ENCODE measurements at regions not wholly inside any gene's neighbourhood (a gene's known extent, or its start where the extent isn't known, plus 50 kb on each side); places are given as distances from the start of the nearest gene placed in this dataset.
"Not testable (repeated sequence)": the region's sequence is repeated elsewhere in the genome, so short reads cannot be mapped to it uniquely, and the experiment has no call there.

DNA sequence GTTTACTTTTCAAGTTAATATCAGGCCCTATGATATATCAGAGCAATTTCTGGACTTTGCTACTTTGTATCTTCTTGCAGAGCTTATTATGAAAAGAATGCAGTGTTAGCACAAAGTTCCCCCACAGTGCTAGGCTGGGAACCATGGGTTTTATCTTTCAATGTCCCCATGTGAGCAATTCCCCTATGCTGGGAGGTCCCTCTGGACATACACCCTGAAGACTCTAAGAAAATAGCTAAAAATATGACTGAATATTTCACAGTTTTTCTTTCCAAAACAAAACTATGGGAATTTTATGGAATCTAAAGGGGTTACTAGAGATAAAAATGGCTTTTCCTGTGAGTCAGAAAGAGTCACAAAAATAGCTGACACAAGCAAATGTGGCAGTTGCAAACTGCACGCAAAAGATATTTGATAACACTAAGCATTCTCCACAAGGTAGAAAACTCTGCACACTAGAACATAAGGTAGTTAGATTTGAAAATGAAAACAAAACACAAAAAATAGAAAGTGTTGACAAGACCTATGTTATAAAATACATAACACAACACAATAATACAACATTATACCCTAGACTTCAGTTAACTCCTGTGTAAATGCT lies 487.5 kb upstream of the GRIN3A start:
- no peaks in the 10 kb centered on the region for H3K79me2 ChIP-seq (ENCODE audit: low read length)
- no peak overlapping the region for H2AFZ ChIP-seq (ENCODE audit: low read length)
- no peaks in the 10 kb centered on the region; the same call in 1 of the 2 replicates for H3K9me2 ChIP-seq (replicated peaks; ENCODE audit: insufficient read depth, low read length)
- no peak overlapping the region for H3K27ac ChIP-seq (ENCODE audit: low read length)
- DNase-seq = no peak
- no peak overlapping the region for H3K4me3 ChIP-seq (ENCODE audit: low read length)
- H3K9me3 ChIP-seq (ENCODE audit: low read length) = 0 out of 2 replicates have a peak, but pooled peaks cover 8% of the 10 kb centered on the region
- H3K9ac ChIP-seq (ENCODE audit: low read length) = no peak overlapping the region
- no peaks in the 10 kb centered on the region for H3K4me1 ChIP-seq (ENCODE audit: low read length)
- H3K4me2 ChIP-seq (ENCODE audit: low read depth, low read length, poor library complexity, severe bottlenecking) = no peak overlapping the region
- H4K20me1 ChIP-seq (ENCODE audit: insufficient read depth, low read depth, low read length) = no peaks in the 10 kb centered on the region
- no peaks in the 10 kb centered on the region for H3K36me3 ChIP-seq (ENCODE audit: insufficient read depth, low read length)
- no peaks in the 10 kb centered on the region for H3K27me3 ChIP-seq (ENCODE audit: low read length)

- H2AFZ ChIP-seq (ENCODE audit: low read length); H3K4me2 ChIP-seq (ENCODE audit: low read depth, low read length, poor library complexity, severe bottlenecking); H3K27ac ChIP-seq (ENCODE audit: low read length); H3K9ac ChIP-seq (ENCODE audit: low read length); H3K9me2 ChIP-seq (replicated peaks; ENCODE audit: insufficient read depth, low read length); H3K79me2 ChIP-seq (ENCODE audit: low read length); H3K4me1 ChIP-seq (ENCODE audit: low read length); H3K9me3 ChIP-seq (ENCODE audit: low read length); H3K4me3 ChIP-seq (ENCODE audit: low read length); H3K36me3 ChIP-seq (ENCODE audit: insufficient read depth, low read length); H3K27me3 ChIP-seq (ENCODE audit: low read length); H4K20me1 ChIP-seq (ENCODE audit: insufficient read depth, low read depth, low read length); DNase-seq: not testable (repeated sequence)
Measured at GRCh38 chr9:102223320-102224136, 485.1 kb upstream of the GRIN3A start.

- no peak for DNase-seq
- no peaks in the 10 kb centered on the region for H3K79me2 ChIP-seq (ENCODE audit: low read length)
Measured at GRCh38 chr9:102209176-102209575, 470.7 kb upstream of the GRIN3A start.

DNA sequence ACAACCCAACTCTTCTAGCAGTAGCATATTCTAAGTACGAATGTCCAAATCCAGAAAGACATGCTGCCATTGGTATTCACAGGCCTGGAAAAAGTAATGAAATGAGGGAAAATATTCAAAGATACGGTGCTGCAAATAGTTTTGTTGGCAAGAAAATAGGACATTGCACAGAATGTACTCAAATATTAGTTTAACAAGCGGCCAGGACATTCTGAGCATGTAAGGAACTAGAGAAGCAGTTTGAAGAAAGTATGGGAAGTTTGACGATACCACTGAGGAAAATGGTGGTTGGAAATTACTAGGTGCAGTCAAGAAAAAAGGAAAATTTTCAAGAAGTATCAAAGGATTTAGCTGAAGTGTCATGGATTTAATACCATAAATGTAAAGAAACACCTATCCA lies 468.0 kb upstream of the GRIN3A start:
- Histone ChIP-seq H3K9ac (ENCODE audit: low read length) (no peak overlapping the region), H3K36me3 (ENCODE audit: insufficient read depth, low read length) (no peaks in the 10 kb centered on the region; the same call in 1 of the 2 replicates), H3K27ac (ENCODE audit: low read length) (no peak overlapping the region), H4K20me1 (ENCODE audit: insufficient read depth, low read depth, low read length) (no peaks in the 10 kb centered on the region), H3K9me3 (ENCODE audit: low read length) (peaks cover 21% of the 10 kb centered on the region), H3K4me2 (ENCODE audit: low read depth, low read length, poor library complexity, severe bottlenecking) (no peak overlapping the region), H3K4me3 (ENCODE audit: low read length) (no peak overlapping the region), H3K79me2 (ENCODE audit: low read length) (no peaks in the 10 kb centered on the region), H3K9me2 (replicated peaks; ENCODE audit: insufficient read depth, low read length) (no peaks in the 10 kb centered on the region), H3K27me3 (ENCODE audit: low read length) (no peaks in the 10 kb centered on the region), H2AFZ (ENCODE audit: low read length) (no peak overlapping the region), H3K4me1 (ENCODE audit: low read length) (no peaks in the 10 kb centered on the region)
- DNase-seq = no peak

More at GRCh38 chr9:102209176-102209575, 470.7 kb upstream of the GRIN3A start:
- H2AFZ ChIP-seq (ENCODE audit: low read length) = no peak overlapping the region
- no peaks in the 10 kb centered on the region; the same call in 1 of the 2 replicates for H3K36me3 ChIP-seq (ENCODE audit: insufficient read depth, low read length)
- H3K4me2 ChIP-seq (ENCODE audit: low read depth, low read length, poor library complexity, severe bottlenecking) = no peak overlapping the region
- no peak overlapping the region for H3K9ac ChIP-seq (ENCODE audit: low read length)
- no peaks in the 10 kb centered on the region for H3K4me1 ChIP-seq (ENCODE audit: low read length)
- H4K20me1 ChIP-seq (ENCODE audit: insufficient read depth, low read depth, low read length) = no peaks in the 10 kb centered on the region
- no peaks in the 10 kb centered on the region for H3K9me2 ChIP-seq (replicated peaks; ENCODE audit: insufficient read depth, low read length)
- H3K9me3 ChIP-seq (ENCODE audit: low read length) = peaks cover 23% of the 10 kb centered on the region
- no peak overlapping the region for H3K4me3 ChIP-seq (ENCODE audit: low read length)
- no peak overlapping the region for H3K27ac ChIP-seq (ENCODE audit: low read length)
- H3K27me3 ChIP-seq (ENCODE audit: low read length) = no peaks in the 10 kb centered on the region

DNA sequence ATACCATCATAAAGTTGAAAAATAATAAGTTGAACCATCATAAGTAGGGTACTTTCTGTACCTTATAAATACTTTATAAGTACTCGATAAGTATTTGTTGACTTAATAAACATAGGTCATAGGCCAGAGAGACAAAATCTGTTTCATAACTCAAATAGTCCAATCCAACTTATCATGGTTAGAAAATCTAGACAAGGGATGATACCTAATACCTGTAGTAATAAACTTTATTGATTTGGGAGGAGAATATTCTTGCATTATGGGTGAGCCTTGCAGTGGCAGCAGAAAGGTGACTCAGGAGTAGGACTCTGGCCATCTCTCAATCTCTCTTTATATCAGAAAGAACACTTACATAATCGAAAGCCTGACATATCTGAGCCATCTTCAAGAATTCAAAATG lies 466.8 kb upstream of the GRIN3A start:
- Histone ChIP-seq H3K9me3 (ENCODE audit: low read length) (peaks cover 21% of the 10 kb centered on the region), H3K4me3 (ENCODE audit: low read length) (no peak overlapping the region), H3K4me1 (ENCODE audit: low read length) (no peaks in the 10 kb centered on the region), H3K36me3 (ENCODE audit: insufficient read depth, low read length) (no peaks in the 10 kb centered on the region; the same call in 1 of the 2 replicates), H3K79me2 (ENCODE audit: low read length) (no peaks in the 10 kb centered on the region), H3K9me2 (replicated peaks; ENCODE audit: insufficient read depth, low read length) (no peaks in the 10 kb centered on the region), H3K9ac (ENCODE audit: low read length) (no peak overlapping the region), H4K20me1 (ENCODE audit: insufficient read depth, low read depth, low read length) (no peaks in the 10 kb centered on the region), H3K4me2 (ENCODE audit: low read depth, low read length, poor library complexity, severe bottlenecking) (no peak overlapping the region), H3K27me3 (ENCODE audit: low read length) (no peaks in the 10 kb centered on the region), H2AFZ (ENCODE audit: low read length) (no peak overlapping the region), H3K27ac (ENCODE audit: low read length) (no peak overlapping the region)
- no peak for DNase-seq

- no peak overlapping the region for H3K9ac ChIP-seq (ENCODE audit: low read length)
- no peak overlapping the region for H3K4me2 ChIP-seq (ENCODE audit: low read depth, low read length, poor library complexity, severe bottlenecking)
- peaks cover 23% of the 10 kb centered on the region for H3K9me3 ChIP-seq (ENCODE audit: low read length)
- no peaks in the 10 kb centered on the region for H3K79me2 ChIP-seq (ENCODE audit: low read length)
- H4K20me1 ChIP-seq (ENCODE audit: insufficient read depth, low read depth, low read length) = no peaks in the 10 kb centered on the region
- no peaks in the 10 kb centered on the region for H3K4me1 ChIP-seq (ENCODE audit: low read length)
- no peak overlapping the region for H2AFZ ChIP-seq (ENCODE audit: low read length)
- H3K27ac ChIP-seq (ENCODE audit: low read length) = no peak overlapping the region
- H3K36me3 ChIP-seq (ENCODE audit: insufficient read depth, low read length) = no peaks in the 10 kb centered on the region
- H3K9me2 ChIP-seq (replicated peaks; ENCODE audit: insufficient read depth, low read length) = no peaks in the 10 kb centered on the region
- H3K27me3 ChIP-seq (ENCODE audit: low read length) = no peaks in the 10 kb centered on the region
- H3K4me3 ChIP-seq (ENCODE audit: low read length) = no peak overlapping the region
- DNase-seq = no peak
Measured at GRCh38 chr9:102202126-102202525, 463.7 kb upstream of the GRIN3A start.

- no peak overlapping the region for H3K4me3 ChIP-seq (ENCODE audit: low read length)
- no peak overlapping the region for H3K27ac ChIP-seq (ENCODE audit: low read length)
- no peaks in the 10 kb centered on the region for H3K79me2 ChIP-seq (ENCODE audit: low read length)
- no peaks in the 10 kb centered on the region for H3K4me1 ChIP-seq (ENCODE audit: low read length)
- H3K9me2 ChIP-seq (replicated peaks; ENCODE audit: insufficient read depth, low read length) = no peaks in the 10 kb centered on the region; the same call in 1 of the 2 replicates
- H3K4me2 ChIP-seq (ENCODE audit: low read depth, low read length, poor library complexity, severe bottlenecking) = no peak overlapping the region
- peaks cover 15% of the 10 kb centered on the region for H3K9me3 ChIP-seq (ENCODE audit: low read length)
- no peak overlapping the region for H2AFZ ChIP-seq (ENCODE audit: low read length)
- no peak for DNase-seq
- no peak overlapping the region for H3K9ac ChIP-seq (ENCODE audit: low read length)
- no peaks in the 10 kb centered on the region for H3K36me3 ChIP-seq (ENCODE audit: insufficient read depth, low read length)
- no peaks in the 10 kb centered on the region for H3K27me3 ChIP-seq (ENCODE audit: low read length)
- H4K20me1 ChIP-seq (ENCODE audit: insufficient read depth, low read depth, low read length) = no peaks in the 10 kb centered on the region
Measured at GRCh38 chr9:102185962-102186361, 447.5 kb upstream of the GRIN3A start.

DNA sequence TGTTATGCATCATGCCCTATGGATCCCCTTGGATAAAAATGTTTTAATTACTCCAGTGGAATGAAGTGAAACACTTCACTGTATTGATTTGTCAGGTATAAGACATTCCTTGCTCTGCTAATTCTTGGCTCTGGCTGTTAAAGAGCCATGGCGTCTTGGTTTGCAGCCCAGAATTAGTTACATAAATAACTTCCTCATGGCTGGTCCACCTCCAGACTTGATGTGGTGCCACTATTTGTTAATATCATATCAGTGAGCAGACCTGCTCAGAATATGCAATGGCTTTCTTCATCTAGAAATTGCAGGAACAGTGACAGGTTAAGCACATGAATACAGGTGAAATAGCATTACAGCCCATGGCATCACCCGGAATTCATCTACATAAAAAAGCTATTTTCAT lies 446.9 kb upstream of the GRIN3A start:
- Histone ChIP-seq H3K36me3 (ENCODE audit: insufficient read depth, low read length) (no peaks in the 10 kb centered on the region), H3K4me2 (ENCODE audit: low read depth, low read length, poor library complexity, severe bottlenecking) (no peak overlapping the region), H3K9ac (ENCODE audit: low read length) (no peak overlapping the region), H3K9me3 (ENCODE audit: low read length) (peaks cover 14% of the 10 kb centered on the region), H3K4me3 (ENCODE audit: low read length) (no peak overlapping the region), H3K27ac (ENCODE audit: low read length) (no peak overlapping the region), H3K9me2 (replicated peaks; ENCODE audit: insufficient read depth, low read length) (no peaks in the 10 kb centered on the region; the same call in 1 of the 2 replicates), H4K20me1 (ENCODE audit: insufficient read depth, low read depth, low read length) (no peaks in the 10 kb centered on the region), H3K4me1 (ENCODE audit: low read length) (no peaks in the 10 kb centered on the region), H3K27me3 (ENCODE audit: low read length) (no peaks in the 10 kb centered on the region), H3K79me2 (ENCODE audit: low read length) (no peaks in the 10 kb centered on the region), H2AFZ (ENCODE audit: low read length) (no peak overlapping the region)
- DNase-seq = no peak
